GM12874 (cell line): ENCODE measurements at regions not wholly inside any gene's neighbourhood (a gene's known extent, or its start where the extent isn't known, plus 50 kb on each side); places are given as distances from the start of the nearest gene placed in this dataset.

ENCODE experiments used
- CTCF ChIP-seq: IDR thresholded peaks from 2 replicates; pipeline ENCODE4 v1.5.1; 2011; ENCODE audit warnings: low read depth, mild to moderate bottlenecking, control low read depth, low read length, moderate library complexity; ENCODE audit not compliant: insufficient read depth

GRCh38 chr5:63135291-63135690 is 556.7 kb downstream of the LRRC70 start:
- no peak for TF ChIP-seq CTCF

- TF ChIP-seq CTCF, result no peak
These were observed 553.1 kb downstream of the LRRC70 start for GRCh38 chr5:63131626-63132285.

GRCh38 chr5:63128761-63129160 is 550.1 kb downstream of the LRRC70 start:
- no peak for TF ChIP-seq CTCF

GRCh38 chr5:63128018-63128417 is 549.4 kb downstream of the LRRC70 start:
- no peak for TF ChIP-seq CTCF

- TF ChIP-seq CTCF, result no peak
These were observed 548.4 kb downstream of the LRRC70 start for GRCh38 chr5:63127054-63127453.

GRCh38 chr5:63125862-63126261 is 547.2 kb downstream of the LRRC70 start:
- peak; percentile 25; the same call in 1 of the 2 replicates for TF ChIP-seq CTCF

- no peak for TF ChIP-seq CTCF
These were observed 546.8 kb downstream of the LRRC70 start for GRCh38 chr5:63125392-63125791.

- no peak for TF ChIP-seq CTCF
These were observed 545.6 kb downstream of the LRRC70 start for GRCh38 chr5:63124266-63124665.
